ENCODE measurements at regions not wholly inside any gene's neighbourhood (a gene's known extent, or its start where the extent isn't known, plus 50 kb on each side); places are given as distances from the start of the nearest gene placed in this dataset.
"Not testable (repeated sequence)": the region's sequence is repeated elsewhere in the genome, so short reads cannot be mapped to it uniquely, and the experiment has no call there.

DNA sequence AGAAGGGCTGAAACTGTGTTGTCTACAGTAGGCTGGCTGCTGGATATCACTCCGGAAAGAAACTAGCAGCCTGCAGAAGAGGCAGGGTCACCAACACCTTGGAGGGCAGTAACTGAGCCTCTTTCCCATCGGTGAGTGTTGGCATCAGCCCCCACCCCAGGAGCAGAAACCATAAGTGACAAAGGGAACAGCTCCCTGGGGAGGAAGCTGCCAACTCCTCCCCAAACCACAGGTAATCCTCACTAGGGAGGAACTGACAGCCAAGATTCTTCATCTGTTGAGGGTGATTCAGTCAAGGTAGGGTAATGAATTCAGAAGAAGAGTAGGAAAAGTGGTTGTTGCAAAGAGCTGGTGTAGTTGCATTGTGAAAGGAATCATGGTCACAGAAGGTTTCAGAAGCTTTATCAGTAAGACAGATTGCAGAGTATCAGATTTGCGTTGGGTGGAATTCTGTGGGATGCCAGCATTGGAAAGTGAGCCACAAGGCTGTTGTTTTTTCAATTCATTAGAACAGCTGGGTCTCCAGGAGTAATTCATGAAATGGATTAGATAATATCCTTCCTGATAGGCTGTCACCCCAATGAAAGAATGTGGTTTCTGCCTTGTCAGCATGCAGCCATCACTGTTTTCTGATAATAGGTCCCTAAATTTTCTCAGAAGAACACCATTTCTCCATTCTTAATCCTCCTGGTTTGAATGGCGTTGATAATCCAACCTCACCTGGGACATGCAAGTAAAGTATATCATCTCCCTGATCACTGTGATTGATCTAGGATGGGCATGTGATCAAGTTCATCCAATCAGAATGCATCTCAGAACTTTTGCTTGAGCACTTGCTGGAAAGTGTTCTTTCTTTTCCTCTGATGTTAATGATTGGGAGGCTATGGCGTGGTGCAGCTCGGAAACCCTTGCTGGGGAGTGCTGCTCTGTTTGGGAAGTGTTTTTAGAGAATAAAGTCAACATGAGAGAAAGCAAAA, 75.0 kb upstream of the CTBP2 start:
- Histone ChIP-seq H3K9ac (ENCODE audit: low read depth in 2 of 2, low read length in 2 of 2) (no peak overlapping the region), H3K9me3 (no peaks in the 10 kb centered on the region), H3K27ac (no peak overlapping the region), H3K27me3 (no peaks in the 10 kb centered on the region), H3K4me3 (no peak overlapping the region), H3K36me3 (no peaks in the 10 kb centered on the region), H3K4me1 (no peaks in the 10 kb centered on the region)
- intact Hi-C loops (cut with DNase I) = no loop called here
- DNase-seq = no peak
- TF ChIP-seq, protein P1, sequence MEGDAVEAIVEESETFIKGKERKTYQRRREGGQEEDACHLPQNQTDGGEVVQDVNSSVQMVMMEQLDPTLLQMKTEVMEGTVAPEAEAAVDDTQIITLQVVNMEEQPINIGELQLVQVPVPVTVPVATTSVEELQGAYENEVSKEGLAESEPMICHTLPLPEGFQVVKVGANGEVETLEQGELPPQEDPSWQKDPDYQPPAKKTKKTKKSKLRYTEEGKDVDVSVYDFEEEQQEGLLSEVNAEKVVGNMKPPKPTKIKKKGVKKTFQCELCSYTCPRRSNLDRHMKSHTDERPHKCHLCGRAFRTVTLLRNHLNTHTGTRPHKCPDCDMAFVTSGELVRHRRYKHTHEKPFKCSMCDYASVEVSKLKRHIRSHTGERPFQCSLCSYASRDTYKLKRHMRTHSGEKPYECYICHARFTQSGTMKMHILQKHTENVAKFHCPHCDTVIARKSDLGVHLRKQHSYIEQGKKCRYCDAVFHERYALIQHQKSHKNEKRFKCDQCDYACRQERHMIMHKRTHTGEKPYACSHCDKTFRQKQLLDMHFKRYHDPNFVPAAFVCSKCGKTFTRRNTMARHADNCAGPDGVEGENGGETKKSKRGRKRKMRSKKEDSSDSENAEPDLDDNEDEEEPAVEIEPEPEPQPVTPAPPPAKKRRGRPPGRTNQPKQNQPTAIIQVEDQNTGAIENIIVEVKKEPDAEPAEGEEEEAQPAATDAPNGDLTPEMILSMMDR (IDR thresholded peaks at IDR 0.05) = no peak

DNA sequence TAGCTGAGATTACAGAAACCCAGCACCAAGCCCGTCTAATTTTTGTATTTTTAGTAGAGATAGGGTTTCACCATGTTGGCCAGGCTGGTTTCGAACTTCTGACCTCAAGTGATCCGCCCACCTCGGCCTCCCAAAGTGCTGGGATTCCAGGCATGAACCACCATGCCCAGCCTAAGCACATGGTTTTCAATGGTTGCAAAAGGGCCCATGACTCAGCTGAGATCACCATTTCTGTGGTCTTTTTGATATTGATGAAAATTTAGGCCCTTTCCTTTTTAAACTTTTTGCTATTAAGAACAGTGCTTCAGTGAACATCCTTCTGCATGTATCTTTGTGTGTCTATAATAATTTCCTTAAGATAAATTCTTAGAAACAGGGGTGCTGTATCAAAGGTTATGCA, 74.2 kb upstream of the CTBP2 start:
- H3K27ac ChIP-seq; H3K4me1 ChIP-seq; H3K9ac ChIP-seq (ENCODE audit: low read depth in 2 of 2, low read length in 2 of 2); intact Hi-C loops (cut with DNase I); H3K36me3 ChIP-seq; H3K9me3 ChIP-seq; H3K4me3 ChIP-seq; H3K27me3 ChIP-seq; DNase-seq: not testable (repeated sequence)

DNA sequence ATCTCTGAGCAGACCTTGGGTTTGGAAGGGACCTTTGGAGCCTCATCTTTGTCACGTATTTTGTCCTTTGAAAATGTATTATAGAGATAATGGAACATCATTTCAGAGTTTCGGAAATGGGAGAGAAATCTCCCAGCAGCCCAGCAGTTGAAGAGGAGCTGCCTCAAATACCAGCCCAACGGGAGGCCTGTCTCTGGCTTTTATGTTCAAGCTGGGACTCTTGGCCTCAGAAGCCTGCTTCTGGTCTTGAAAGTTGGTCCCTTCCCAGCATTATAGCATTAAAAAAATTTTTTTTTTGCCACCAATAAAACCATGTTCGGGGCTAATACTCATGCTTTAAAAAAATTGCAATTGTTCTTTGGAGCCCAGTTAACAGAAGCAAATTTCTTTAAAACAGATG, 73.4 kb upstream of the CTBP2 start:
- Histone ChIP-seq H3K4me3 (no peak overlapping the region), H3K9me3 (no peaks in the 10 kb centered on the region), H3K27ac (no peak overlapping the region), H3K9ac (ENCODE audit: low read depth in 2 of 2, low read length in 2 of 2) (no peak overlapping the region), H3K4me1 (no peaks in the 10 kb centered on the region), H3K36me3 (no peaks in the 10 kb centered on the region), H3K27me3 (no peaks in the 10 kb centered on the region)
- intact Hi-C loops (cut with DNase I) = no loop called here
- TF ChIP-seq, protein P1 (IDR thresholded peaks at IDR 0.05) = no peak
- no peak for DNase-seq

DNA sequence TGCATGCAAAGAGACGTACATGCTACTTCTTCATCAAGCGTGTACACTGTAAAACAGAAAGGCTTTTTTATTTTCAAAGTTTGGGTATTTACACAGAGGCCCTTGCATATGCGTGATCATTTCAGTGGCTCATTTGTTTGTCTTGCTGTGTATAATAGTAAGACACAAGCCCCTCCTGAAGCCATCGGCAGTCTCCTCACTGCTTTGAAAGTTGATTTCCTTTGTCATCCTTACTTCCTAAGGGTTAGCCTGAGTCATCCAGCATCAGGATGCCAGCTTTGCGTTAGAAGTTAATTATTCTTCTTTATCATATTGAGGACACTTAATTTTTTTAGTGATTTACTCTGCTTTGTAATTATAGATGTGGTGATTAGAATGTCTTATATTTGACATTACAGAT, 72.5 kb upstream of the CTBP2 start:
- DNase-seq = no peak
- no peak overlapping the region for H3K27ac ChIP-seq
- no peaks in the 10 kb centered on the region for H3K36me3 ChIP-seq
- TF ChIP-seq, protein P1 (IDR thresholded peaks at IDR 0.05) = no peak
- intact Hi-C loops (cut with DNase I) = no loop called here
- H3K27me3 ChIP-seq = no peaks in the 10 kb centered on the region
- H3K9ac ChIP-seq (ENCODE audit: low read depth in 2 of 2, low read length in 2 of 2) = no peak overlapping the region
- H3K4me1 ChIP-seq = no peaks in the 10 kb centered on the region
- H3K9me3 ChIP-seq = no peaks in the 10 kb centered on the region
- H3K4me3 ChIP-seq = no peak overlapping the region

DNA sequence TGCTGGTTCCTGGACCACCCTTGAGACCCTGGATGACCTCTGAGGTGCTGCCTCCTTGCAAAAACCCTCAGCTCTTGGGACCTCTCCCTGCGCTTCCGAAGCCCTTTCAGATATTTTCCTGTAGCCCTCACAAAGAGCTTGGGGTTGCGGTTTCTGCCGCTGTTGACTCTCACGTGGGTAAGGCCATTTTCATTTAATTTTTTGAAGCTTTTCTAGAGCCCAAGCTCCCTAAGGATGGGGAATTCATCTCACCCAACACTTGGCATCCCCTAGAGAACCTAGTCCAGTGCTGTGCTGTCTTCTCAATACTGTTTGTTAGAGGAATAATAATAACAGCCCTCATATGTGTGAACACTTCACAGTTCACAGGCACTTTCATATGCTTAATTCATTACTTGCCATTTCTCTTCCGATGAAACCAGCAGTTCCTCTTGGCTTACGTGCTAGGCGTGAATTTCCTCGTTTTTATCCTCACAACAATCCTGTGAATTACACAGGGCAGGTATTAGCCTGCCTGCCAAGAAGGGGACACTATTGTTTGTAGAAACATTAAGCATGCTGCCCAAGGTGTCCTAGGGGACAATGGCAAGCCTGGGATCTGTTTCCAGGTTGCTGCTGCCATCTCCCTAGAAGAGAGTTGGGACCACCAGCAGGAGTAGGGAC, 71.6 kb upstream of the CTBP2 start:
- TF ChIP-seq, protein P1 (IDR thresholded peaks at IDR 0.05) = no peak
- intact Hi-C loops (cut with DNase I) = no loop called here
- no peaks in the 10 kb centered on the region for H3K9me3 ChIP-seq

More for the DNA sequence above, 71.6 kb upstream of the CTBP2 start:
- H3K27me3 ChIP-seq = no peaks in the 10 kb centered on the region
- no peak overlapping the region for H3K4me3 ChIP-seq
- H3K9ac ChIP-seq (ENCODE audit: low read depth in 2 of 2, low read length in 2 of 2) = no peak overlapping the region
- H3K36me3 ChIP-seq = no peaks in the 10 kb centered on the region
- no peak overlapping the region for H3K27ac ChIP-seq
- H3K4me1 ChIP-seq = no peaks in the 10 kb centered on the region
- no peak for DNase-seq

All from colonic mucosa (tissue), 4 donors.